ENCODE measurements at regions not wholly inside any gene's neighbourhood (a gene's known extent, or its start where the extent isn't known, plus 50 kb on each side); places are given as distances from the start of the nearest gene placed in this dataset.

- Histone ChIP-seq H3K27me3 (replicated peaks) (no peaks in the 10 kb centered on the region), H3K4me3 (ENCODE audit: low read depth, low read length) (no peak overlapping the region), H3K27ac (no peak overlapping the region), H3K36me3 (replicated peaks) (no peaks in the 10 kb centered on the region)
- no peak for TF ChIP-seq CTCF (IDR thresholded peaks at IDR 0.05; ENCODE audit: low read depth, low read length, missing control alignments)
- no peak for DNase-seq
- in situ Hi-C loops (cut with HindIII; ENCODE audit: low pct_ligation_motif_present, low sequenced_read_pairs), result no loop called here
These were observed 344.4 kb upstream of the PODXL start for GRCh38 chr7:131900785-131901287.

GRCh38 chr7:131899271-131900030 is 343.0 kb upstream of the PODXL start:
- H3K27me3 ChIP-seq (replicated peaks), result no peaks in the 10 kb centered on the region
- no peak overlapping the region for H3K27ac ChIP-seq
- in situ Hi-C loops (cut with HindIII; ENCODE audit: low pct_ligation_motif_present, low sequenced_read_pairs), result no loop called here
- no peaks in the 10 kb centered on the region for H3K36me3 ChIP-seq (replicated peaks)
- no peak for TF ChIP-seq CTCF (IDR thresholded peaks at IDR 0.05; ENCODE audit: low read depth, low read length, missing control alignments)
- no peak for DNase-seq
- H3K4me3 ChIP-seq (ENCODE audit: low read depth, low read length), result no peak overlapping the region

GRCh38 chr7:131898418-131898817 is 342.0 kb upstream of the PODXL start:
- no peak for TF ChIP-seq CTCF (IDR thresholded peaks at IDR 0.05; ENCODE audit: low read depth, low read length, missing control alignments)
- H3K36me3 ChIP-seq (replicated peaks), result no peaks in the 10 kb centered on the region
- no peak for DNase-seq
- no peak overlapping the region for H3K27ac ChIP-seq
- no peaks in the 10 kb centered on the region for H3K27me3 ChIP-seq (replicated peaks)
- in situ Hi-C loops (cut with HindIII; ENCODE audit: low pct_ligation_motif_present, low sequenced_read_pairs), result no loop called here
- no peak overlapping the region for H3K4me3 ChIP-seq (ENCODE audit: low read depth, low read length)

- no peaks in the 10 kb centered on the region for H3K27me3 ChIP-seq (replicated peaks)
- no peak for TF ChIP-seq CTCF (IDR thresholded peaks at IDR 0.05; ENCODE audit: low read depth, low read length, missing control alignments)
- H3K36me3 ChIP-seq (replicated peaks), result no peaks in the 10 kb centered on the region
- DNase-seq, result no peak
- no peak overlapping the region for H3K27ac ChIP-seq
- H3K4me3 ChIP-seq (ENCODE audit: low read depth, low read length), result no peak overlapping the region
- in situ Hi-C loops (cut with HindIII; ENCODE audit: low pct_ligation_motif_present, low sequenced_read_pairs), result no loop called here
These were observed 341.4 kb upstream of the PODXL start for GRCh38 chr7:131897790-131898165.

GRCh38 chr7:131897016-131897789 is 340.8 kb upstream of the PODXL start:
- in situ Hi-C loops (cut with HindIII; ENCODE audit: low pct_ligation_motif_present, low sequenced_read_pairs), result no loop called here
- Histone ChIP-seq H3K36me3 (replicated peaks) (no peaks in the 10 kb centered on the region), H3K27ac (no peak overlapping the region), H3K4me3 (ENCODE audit: low read depth, low read length) (no peak overlapping the region), H3K27me3 (replicated peaks) (no peaks in the 10 kb centered on the region)
- no peak for TF ChIP-seq CTCF (IDR thresholded peaks at IDR 0.05; ENCODE audit: low read depth, low read length, missing control alignments)
- DNase-seq, result peak; percentile 32
